Embryonic facial prominence (tissue), 1 donor: ENCODE measurements at regions not wholly inside any gene's neighbourhood (a gene's known extent, or its start where the extent isn't known, plus 50 kb on each side); places are given as distances from the start of the nearest gene placed in this dataset.
"Not testable (repeated sequence)": the region's sequence is repeated elsewhere in the genome, so short reads cannot be mapped to it uniquely, and the experiment has no call there.

Experiments used
- DNase-seq: peaks from one replicate; pipeline ENCODE4 v3.0.0-alpha.2; 2016; ENCODE audit errors: extremely low spot score

DNA sequence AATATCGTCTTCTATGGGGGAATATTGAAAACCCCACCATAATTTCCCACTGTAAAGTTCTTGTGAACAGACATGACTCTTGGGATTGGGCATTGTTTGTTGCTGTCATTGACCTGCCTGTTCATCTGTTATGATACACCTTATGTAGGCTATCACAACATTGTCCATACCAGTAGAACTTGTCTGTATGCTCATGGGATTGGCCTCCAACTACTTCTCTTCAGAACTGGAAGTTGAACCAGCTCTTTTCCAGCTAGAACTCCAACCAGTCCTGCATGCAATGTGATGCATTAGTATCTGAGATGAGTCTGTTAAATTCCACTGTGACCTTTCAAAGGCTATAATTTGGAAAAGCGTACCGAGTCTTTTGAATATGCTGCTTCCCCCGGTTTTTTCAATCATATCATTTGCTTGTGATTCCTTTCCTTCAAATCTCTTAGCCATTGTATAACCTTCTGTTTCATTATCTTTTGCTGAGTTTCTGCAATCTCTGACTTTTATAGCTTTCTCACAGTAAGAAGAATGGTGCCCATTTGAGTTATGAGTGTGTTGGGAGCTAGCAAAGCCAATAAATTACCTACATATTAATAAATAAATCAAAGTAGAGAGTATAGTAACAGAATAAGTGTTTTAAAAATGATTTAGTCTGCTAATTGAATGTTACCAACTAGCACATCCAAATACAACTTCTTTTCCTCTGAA lies 101.9 kb downstream of the PLK2 start:
- DNase-seq = no peak

DNA sequence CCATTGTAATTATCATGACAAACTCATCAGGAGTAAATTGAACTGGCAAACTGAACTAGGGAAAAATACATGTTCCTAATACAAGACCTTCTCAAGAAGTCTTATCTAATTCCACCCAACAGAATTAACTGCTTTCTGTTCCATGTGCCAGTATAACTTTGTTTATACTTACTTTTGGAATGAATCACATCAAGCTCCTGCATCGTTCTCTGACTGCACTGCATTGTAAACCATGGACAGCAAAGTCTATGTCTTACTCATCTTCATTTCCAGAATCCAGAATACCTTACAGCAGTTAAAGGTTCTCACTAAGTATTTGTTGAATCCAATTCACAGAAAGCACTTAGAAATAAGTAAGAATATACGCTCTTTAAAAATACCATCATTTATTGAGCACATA lies 102.8 kb downstream of the PLK2 start:
- DNase-seq = no peak

GRCh38 chr5:58356662-58357061 lies 103.2 kb downstream of the PLK2 start:
- DNase-seq = no peak

- DNase-seq = no peak
Measured at GRCh38 chr5:58354827-58355226, 105.1 kb downstream of the PLK2 start.

- no peak for DNase-seq
Measured at GRCh38 chr5:58353992-58354391, 105.9 kb downstream of the PLK2 start.

GRCh38 chr5:58351190-58351589 lies 108.7 kb downstream of the PLK2 start:
- no peak for DNase-seq

- DNase-seq = no peak
Measured at GRCh38 chr5:58348996-58349728, 110.7 kb downstream of the PLK2 start.

DNA sequence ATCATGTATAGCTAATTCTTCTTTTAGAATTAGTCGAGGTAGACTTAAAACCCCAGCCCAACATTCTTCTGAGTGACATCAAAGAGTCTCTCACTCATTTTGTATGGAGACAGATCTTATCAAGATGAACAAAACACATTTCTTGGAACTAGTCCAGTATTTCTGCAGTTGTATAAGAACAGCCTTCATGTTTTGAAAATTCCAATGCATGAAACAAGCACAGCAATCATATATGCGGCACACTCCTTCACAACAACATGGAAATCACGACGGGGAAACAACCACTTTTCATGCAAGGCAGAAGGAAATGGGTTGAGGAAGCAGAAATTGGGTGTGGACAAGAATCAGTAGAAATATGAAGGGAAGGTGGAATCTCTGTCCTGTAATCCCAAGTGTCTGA lies 113.8 kb downstream of the PLK2 start:
- DNase-seq = no peak

DNA sequence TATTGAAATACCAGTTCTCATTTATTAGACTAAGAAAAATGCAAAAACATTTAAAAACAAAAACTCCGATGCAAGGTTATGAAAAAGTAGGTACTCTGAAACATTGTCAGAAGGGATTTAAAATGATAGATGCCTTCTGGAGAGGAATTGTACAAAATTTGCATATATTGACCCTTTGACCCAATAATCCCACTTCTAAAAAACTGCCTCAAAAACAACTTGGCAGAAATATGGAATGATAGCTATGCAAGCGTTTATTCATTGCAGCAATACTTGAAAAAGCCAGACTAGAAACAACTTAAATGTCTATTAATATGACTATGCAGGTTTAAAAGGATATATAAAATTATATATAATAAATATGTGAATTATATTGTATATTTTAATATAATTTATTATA lies 118.4 kb downstream of the PLK2 start:
- no peak for DNase-seq

DNA sequence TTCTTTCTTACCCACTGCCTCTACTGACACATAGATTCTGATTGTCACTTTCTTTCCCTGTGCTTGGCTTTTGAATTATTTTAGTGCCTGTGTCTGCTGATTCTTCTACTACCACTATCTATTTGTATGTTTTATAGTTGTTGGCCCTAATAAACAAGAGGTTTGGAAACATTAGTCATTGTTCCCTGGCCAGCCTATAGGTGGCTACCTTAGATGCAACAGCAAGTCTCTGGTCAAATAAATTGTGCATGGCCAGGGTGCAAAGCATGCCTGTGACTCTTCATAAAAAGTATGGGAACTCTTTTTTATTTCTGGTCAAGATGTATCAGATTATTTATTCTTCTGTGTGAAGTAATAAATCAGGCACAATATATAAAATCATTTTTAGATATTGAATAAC lies 124.4 kb downstream of the PLK2 start:
- no peak for DNase-seq

DNA sequence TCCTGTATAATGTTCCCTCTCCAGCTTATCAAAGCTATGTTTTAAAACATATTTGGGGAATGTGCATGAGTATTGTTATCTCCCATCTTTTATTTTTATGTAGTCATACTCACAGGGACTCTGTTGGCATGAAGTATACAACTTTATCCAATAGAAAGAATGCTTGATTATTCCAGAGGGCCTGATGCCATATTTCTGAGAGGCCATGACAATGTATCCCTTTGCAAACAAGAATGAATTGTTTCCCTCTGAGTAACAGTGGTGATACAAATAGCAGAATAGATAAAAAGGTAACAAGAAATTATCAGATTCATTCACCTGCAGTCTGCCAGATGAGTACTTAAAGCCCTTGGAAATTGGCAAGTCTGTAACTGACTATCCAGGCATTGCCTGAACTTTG lies 125.9 kb downstream of the PLK2 start:
- no peak for DNase-seq

- no peak for DNase-seq
Measured at GRCh38 chr5:58330781-58331180, 129.1 kb downstream of the PLK2 start.

GRCh38 chr5:58327289-58327688 lies 132.6 kb downstream of the PLK2 start:
- no peak for DNase-seq

GRCh38 chr5:58326022-58326421 lies 133.9 kb downstream of the PLK2 start:
- no peak for DNase-seq

DNA sequence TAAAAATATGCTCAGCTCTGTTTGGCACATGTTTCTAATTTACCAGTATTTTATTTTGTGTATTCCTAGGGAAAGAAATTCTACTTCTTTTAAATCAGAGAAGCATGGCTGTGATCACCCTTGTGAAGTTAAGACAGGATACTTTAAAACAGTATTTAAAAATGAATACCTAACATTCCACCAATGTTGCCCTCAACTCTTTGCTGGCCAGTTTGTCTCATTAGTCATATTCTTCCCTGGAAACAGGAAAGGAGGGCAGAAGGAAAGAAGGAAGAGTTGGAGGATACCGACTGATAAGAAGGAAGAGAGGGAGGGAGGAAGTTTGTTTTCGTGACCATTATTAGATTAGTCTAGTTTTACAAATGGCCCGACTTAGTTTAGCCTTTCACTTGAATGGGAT lies 137.4 kb downstream of the PLK2 start:
- DNase-seq = no peak

GRCh38 chr5:58318468-58318867 lies 141.4 kb downstream of the PLK2 start:
- DNase-seq = no peak

DNA sequence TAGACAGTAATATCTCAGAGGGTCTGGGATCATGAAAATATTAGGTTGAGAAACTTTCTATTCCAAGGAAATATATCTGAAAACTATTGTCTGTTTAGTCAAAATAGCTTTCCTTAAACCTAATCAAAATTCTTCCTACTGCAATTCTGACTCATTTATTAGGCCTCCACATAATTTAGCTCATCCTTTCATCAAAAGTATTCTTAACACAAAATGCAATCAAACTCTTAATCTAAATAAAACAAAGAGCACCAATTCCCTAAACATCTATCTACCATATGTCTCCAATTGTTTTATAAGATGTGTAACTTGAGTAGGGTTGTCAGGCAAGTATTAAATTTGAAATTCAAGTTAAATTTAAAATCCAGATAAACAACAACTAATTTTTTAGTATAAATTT lies 142.1 kb downstream of the PLK2 start:
- no peak for DNase-seq

DNA sequence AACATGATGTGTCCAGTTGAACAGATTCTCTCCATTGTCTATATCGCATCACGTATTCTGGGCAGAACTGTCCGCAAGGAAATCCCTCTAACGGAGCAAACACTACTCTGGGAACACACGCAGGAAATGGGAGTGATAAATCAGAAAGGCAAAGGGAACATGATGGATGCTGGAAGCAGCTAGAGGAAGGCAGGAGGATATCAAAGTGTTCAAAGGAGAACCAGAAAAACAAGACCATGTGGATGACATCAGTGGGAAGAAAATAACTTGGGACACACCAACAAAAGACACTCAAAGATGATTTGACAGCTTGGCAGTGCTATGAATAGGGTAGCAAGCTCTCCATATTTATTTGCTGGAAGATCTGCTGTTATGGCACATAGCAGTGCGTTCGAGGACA lies 142.9 kb downstream of the PLK2 start:
- no peak for DNase-seq

DNA sequence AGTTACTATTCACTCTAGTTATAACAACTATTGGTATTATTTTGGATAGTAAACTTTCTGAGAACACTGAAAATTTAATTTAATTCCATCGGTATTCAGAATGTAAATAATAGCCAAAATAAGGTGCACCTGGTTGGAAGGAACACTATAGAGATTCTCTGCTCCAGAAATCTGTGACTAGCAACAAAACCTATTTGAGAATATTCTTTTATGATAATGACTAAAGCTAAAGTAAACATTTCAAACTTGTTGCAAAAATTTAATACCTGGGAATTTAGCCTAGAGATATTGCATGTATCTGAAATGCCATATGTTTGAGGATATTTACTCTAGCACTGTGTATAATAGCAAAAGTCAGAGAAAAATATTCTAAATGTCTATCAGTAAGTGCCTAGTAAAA lies 144.1 kb downstream of the PLK2 start:
- no peak for DNase-seq

DNA sequence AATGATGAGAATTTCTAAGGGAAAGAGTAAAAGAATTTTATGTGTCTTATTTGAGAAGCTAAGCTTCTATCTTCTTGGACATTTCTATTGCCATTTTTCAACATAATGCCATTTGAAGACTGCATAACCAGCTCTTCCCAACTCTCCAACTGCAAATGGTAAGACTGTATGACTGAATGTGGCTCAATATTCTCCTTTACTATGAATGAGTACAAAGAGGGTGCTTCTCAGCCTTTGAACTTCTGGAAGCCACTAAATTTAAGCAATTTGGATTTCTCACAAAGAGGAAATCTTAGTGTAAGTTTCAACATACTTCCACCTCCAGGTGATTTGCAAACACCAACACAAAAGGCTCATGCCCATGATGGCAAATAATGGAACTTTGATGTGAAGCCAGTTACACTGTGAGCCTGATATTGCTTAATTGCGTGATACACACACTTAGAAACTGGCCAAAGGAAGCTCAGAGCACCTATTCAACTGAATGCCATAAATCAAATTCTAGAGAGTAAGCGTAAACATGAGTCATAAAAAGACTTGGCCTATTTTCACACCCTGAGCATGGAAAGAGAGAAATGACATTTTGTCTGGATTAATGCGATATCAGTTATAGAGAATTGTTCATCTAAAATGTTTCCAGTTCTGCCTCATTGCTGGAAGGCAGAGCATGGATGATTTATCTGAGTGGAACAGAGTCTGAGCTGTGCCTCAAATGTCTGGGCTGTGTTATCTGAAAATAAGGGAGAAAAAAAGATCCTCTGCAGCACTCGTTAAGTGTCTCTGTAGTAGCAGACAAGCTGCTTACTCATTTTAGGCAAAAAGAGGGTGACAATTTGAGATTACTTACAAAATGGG lies 145.3 kb downstream of the PLK2 start:
- no peak for DNase-seq

- DNase-seq = no peak
Measured at GRCh38 chr5:58312299-58312698, 147.6 kb downstream of the PLK2 start.

GRCh38 chr5:58311526-58311925 lies 148.4 kb downstream of the PLK2 start:
- DNase-seq = no peak

DNA sequence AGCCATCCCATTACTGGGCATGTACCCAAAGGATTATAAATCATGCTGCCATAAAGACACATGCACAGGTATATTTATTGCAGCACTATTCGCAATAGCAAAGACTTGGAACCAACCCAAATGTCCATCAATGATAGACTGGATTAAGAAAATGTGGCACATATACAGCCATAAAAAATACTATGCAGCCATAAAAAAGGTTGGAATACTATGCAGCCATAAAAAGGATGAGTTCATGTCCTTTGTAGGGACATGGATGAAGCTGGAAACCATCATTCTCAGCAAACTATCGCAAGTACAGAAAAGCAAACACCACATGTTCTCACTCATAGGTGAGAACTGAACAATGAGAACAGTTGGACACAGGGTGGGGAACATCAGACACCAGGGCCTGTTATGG lies 151.5 kb downstream of the PLK2 start:
- DNase-seq = not testable (repeated sequence)
